ENCODE measurements at regions not wholly inside any gene's neighbourhood (a gene's known extent, or its start where the extent isn't known, plus 50 kb on each side); places are given as distances from the start of the nearest gene placed in this dataset.

- TF ChIP-seq EZH2 (IDR thresholded peaks at IDR 0.05; ENCODE audit: borderline replicate concordance, insufficient read depth, low read depth, low read length, poor library complexity, severe bottlenecking): no peak
- TF ChIP-seq, protein P1, sequence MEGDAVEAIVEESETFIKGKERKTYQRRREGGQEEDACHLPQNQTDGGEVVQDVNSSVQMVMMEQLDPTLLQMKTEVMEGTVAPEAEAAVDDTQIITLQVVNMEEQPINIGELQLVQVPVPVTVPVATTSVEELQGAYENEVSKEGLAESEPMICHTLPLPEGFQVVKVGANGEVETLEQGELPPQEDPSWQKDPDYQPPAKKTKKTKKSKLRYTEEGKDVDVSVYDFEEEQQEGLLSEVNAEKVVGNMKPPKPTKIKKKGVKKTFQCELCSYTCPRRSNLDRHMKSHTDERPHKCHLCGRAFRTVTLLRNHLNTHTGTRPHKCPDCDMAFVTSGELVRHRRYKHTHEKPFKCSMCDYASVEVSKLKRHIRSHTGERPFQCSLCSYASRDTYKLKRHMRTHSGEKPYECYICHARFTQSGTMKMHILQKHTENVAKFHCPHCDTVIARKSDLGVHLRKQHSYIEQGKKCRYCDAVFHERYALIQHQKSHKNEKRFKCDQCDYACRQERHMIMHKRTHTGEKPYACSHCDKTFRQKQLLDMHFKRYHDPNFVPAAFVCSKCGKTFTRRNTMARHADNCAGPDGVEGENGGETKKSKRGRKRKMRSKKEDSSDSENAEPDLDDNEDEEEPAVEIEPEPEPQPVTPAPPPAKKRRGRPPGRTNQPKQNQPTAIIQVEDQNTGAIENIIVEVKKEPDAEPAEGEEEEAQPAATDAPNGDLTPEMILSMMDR (IDR thresholded peaks at IDR 0.05): no peak
These were observed 885.2 kb upstream of the ARRDC3 start for GRCh38 chr5:92268343-92268742.

Data from B cell (primary cell).